ENCODE measurements at regions not wholly inside any gene's neighbourhood (a gene's known extent, or its start where the extent isn't known, plus 50 kb on each side); places are given as distances from the start of the nearest gene placed in this dataset.

GRCh38 chr2:172658945-172659344, 76.7 kb upstream of the RAPGEF4 start:
- no peak for DNase-seq (ENCODE audit: low spot score)

- DNase-seq (ENCODE audit: low spot score): no peak
Observed at GRCh38 chr2:172662099-172662498, 73.5 kb upstream of the RAPGEF4 start.

- DNase-seq (ENCODE audit: low spot score): no peak
Observed at GRCh38 chr2:172664766-172665165, 70.9 kb upstream of the RAPGEF4 start.

GRCh38 chr2:172667581-172668325, 67.9 kb upstream of the RAPGEF4 start:
- DNase-seq (ENCODE audit: low spot score): peak; percentile 67

- DNase-seq (ENCODE audit: low spot score): no peak
Observed at GRCh38 chr2:172671501-172671900, 64.1 kb upstream of the RAPGEF4 start.

GRCh38 chr2:172672114-172672513, 63.5 kb upstream of the RAPGEF4 start:
- DNase-seq (ENCODE audit: low spot score): peak; percentile 28

GRCh38 chr2:172673056-172673683, 62.5 kb upstream of the RAPGEF4 start:
- DNase-seq (ENCODE audit: low spot score): peak; percentile 79

GRCh38 chr2:172674034-172674967, 61.3 kb upstream of the RAPGEF4 start:
- DNase-seq (ENCODE audit: low spot score): peak; percentile 13

GRCh38 chr2:172674968-172675303, 60.7 kb upstream of the RAPGEF4 start:
- no peak for DNase-seq (ENCODE audit: low spot score)

- no peak for DNase-seq (ENCODE audit: low spot score)
Observed at GRCh38 chr2:172677363-172677762, 58.3 kb upstream of the RAPGEF4 start.

- DNase-seq (ENCODE audit: low spot score): no peak
Observed at GRCh38 chr2:172680436-172681068, 55.1 kb upstream of the RAPGEF4 start.

- DNase-seq (ENCODE audit: low spot score): no peak
Observed at GRCh38 chr2:172685467-172685866, 50.2 kb upstream of the RAPGEF4 start.
